BLaER1 (cell line): ENCODE measurements at regions not wholly inside any gene's neighbourhood (a gene's known extent, or its start where the extent isn't known, plus 50 kb on each side); places are given as distances from the start of the nearest gene placed in this dataset.

Experiments
- H3K27ac ChIP-seq: shearing (Covaris generic); formaldehyde crosslinking; 2 replicates; pipeline ENCODE4 v1.8.1; 2022
- H3K27me3 ChIP-seq: shearing (Covaris generic); formaldehyde crosslinking; 2 replicates; pipeline ENCODE4 v1.8.1; 2022
- H3K36me3 ChIP-seq: shearing (Covaris generic); formaldehyde crosslinking; 2 replicates; pipeline ENCODE4 v1.8.1; 2022
- H3K4me1 ChIP-seq: shearing (Covaris generic); formaldehyde crosslinking; 2 replicates; pipeline ENCODE4 v1.8.1; 2022
- H3K4me2 ChIP-seq: shearing (Covaris generic); formaldehyde crosslinking; 2 replicates; pipeline ENCODE4 v1.8.1; 2022
- H3K4me3 ChIP-seq: shearing (Covaris generic); formaldehyde crosslinking; 2 replicates; pipeline ENCODE4 v1.8.1; 2022
- H3K9ac ChIP-seq: shearing (Covaris generic); formaldehyde crosslinking; 2 replicates; pipeline ENCODE4 v1.8.1; 2022
- H3K9me3 ChIP-seq: shearing (Covaris generic); formaldehyde crosslinking; 2 replicates; pipeline ENCODE4 v1.8.1; 2022
- H4K20me1 ChIP-seq: shearing (Covaris generic); formaldehyde crosslinking; 2 replicates; pipeline ENCODE4 v1.8.1; 2022
- Cebpa-rat ChIP-seq: shearing (Covaris generic); IDR thresholded peaks from 2 replicates; pipeline ENCODE4 v1.8.1; 2022

DNA sequence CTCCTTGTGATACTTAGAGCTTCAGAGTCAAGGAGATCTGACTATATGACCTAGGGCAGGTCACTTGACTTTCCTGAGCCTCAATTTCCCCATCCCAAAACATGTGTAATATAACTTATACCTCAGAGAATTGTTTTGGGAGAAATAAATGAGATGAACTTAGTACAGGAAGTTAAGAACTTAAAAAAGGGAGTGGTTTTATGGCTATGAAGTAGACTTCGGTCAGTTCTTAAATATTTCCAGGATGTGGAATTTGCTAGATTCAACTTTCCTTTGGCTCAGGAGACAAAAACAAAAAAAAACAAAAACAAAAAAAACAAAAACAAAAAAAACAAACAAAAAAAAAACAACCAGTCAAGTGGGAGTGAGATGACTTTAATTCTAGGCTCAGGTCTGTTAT, 116.7 kb downstream of the EDEM1 start:
- H3K4me2 ChIP-seq = no peak overlapping the region
- no peaks in the 10 kb centered on the region for H3K9me3 ChIP-seq
- TF ChIP-seq Cebpa-rat = no peak
- H4K20me1 ChIP-seq = no peaks in the 10 kb centered on the region
- no peak overlapping the region for H3K4me3 ChIP-seq
- no peak overlapping the region for H3K27ac ChIP-seq
- no peaks in the 10 kb centered on the region for H3K36me3 ChIP-seq
- H3K4me1 ChIP-seq = peaks cover 12% of the 10 kb centered on the region
- H3K27me3 ChIP-seq = no peaks in the 10 kb centered on the region
- H3K9ac ChIP-seq = no peak overlapping the region

DNA sequence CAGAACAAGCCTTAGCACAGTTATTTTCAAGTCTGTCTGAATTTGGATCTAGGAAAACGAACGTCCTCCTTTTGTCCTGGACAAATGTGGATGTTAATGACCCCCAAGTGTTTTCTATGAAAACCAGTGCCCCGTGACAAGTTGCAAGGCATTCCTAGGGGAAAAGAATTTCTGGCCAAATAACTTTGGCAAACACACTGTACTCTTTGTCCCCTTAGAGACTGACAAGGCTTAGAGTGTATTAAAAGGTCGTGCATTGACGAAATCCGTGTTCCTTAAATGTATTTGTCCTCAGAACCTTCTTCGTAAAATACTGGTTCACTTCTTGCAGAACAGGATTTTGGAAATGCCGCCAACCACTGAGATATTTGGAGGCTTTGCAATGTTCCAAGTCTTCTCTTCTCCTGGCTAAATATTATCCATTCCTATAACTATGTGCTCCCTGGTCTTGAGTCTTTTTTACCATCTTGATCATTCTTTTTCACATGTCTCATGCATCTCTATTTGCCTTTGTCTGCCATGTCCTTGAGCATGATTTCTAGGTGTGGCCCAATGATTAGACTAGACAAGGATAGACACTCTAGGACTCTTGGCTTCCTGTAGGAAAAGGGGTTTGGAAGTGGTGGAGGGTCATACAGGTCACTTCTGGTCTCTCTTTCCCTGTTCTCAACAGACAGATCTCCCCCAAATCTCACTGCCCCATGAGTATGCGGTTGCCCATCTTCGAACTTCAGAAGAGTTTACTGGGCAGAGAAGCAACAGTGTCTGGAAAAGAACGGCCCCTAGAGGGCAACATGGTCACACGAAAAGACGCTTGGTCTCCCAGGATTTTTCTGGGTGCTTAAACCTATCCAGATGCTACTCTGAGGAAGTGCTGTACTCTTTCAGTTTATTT, 117.5 kb downstream of the EDEM1 start:
- Histone ChIP-seq H3K27me3 (no peaks in the 10 kb centered on the region), H3K4me2 (no peak overlapping the region; the same call in 1 of the 2 replicates), H3K9me3 (no peaks in the 10 kb centered on the region), H3K4me1 (peaks cover 12% of the 10 kb centered on the region), H3K9ac (no peak overlapping the region), H3K27ac (no peak overlapping the region), H3K4me3 (no peak overlapping the region), H3K36me3 (no peaks in the 10 kb centered on the region), H4K20me1 (no peaks in the 10 kb centered on the region)
- no peak for TF ChIP-seq Cebpa-rat

DNA sequence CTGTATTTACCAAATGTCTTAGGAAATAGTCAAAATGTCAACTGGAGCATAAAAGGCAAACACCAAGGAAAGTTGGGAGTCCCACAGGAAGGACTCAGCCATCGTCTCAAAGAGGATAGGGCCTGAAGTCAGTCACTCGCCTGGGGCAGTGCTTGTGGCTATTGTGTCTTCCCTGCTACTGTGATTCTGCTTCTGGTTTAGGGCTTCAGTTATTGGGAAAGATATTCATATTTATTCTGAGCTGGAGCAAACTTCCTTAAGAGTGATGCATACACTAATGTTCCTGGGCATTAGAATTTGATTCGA, 118.1 kb downstream of the EDEM1 start:
- H3K27ac ChIP-seq = no peak overlapping the region
- peaks cover 12% of the 10 kb centered on the region for H3K4me1 ChIP-seq
- no peak overlapping the region for H3K9ac ChIP-seq
- TF ChIP-seq Cebpa-rat = no peak
- no peaks in the 10 kb centered on the region for H4K20me1 ChIP-seq
- H3K4me2 ChIP-seq = no peak overlapping the region; the same call in 1 of the 2 replicates
- H3K4me3 ChIP-seq = no peak overlapping the region
- H3K27me3 ChIP-seq = no peaks in the 10 kb centered on the region
- no peaks in the 10 kb centered on the region for H3K36me3 ChIP-seq
- no peaks in the 10 kb centered on the region for H3K9me3 ChIP-seq

GRCh38 chr3:5309171-5309570, 121.7 kb downstream of the EDEM1 start:
- Histone ChIP-seq H3K36me3 (no peaks in the 10 kb centered on the region), H3K4me2 (no peak overlapping the region), H3K27me3 (no peaks in the 10 kb centered on the region), H3K4me1 (peaks cover 12% of the 10 kb centered on the region), H3K9me3 (no peaks in the 10 kb centered on the region), H3K27ac (no peak overlapping the region), H3K9ac (no peak overlapping the region), H3K4me3 (no peak overlapping the region), H4K20me1 (no peaks in the 10 kb centered on the region)
- TF ChIP-seq Cebpa-rat = no peak

GRCh38 chr3:5309602-5310001, 122.1 kb downstream of the EDEM1 start:
- no peaks in the 10 kb centered on the region for H3K9me3 ChIP-seq
- H3K27ac ChIP-seq = no peak overlapping the region
- no peaks in the 10 kb centered on the region for H4K20me1 ChIP-seq
- TF ChIP-seq Cebpa-rat = no peak
- no peak overlapping the region for H3K9ac ChIP-seq
- H3K4me1 ChIP-seq = peaks cover 12% of the 10 kb centered on the region
- no peaks in the 10 kb centered on the region for H3K27me3 ChIP-seq
- H3K36me3 ChIP-seq = no peaks in the 10 kb centered on the region
- no peak overlapping the region for H3K4me3 ChIP-seq
- no peak overlapping the region for H3K4me2 ChIP-seq

GRCh38 chr3:5310509-5310908, 123.0 kb downstream of the EDEM1 start:
- Histone ChIP-seq H3K4me1 (peaks cover 4% of the 10 kb centered on the region), H3K4me2 (no peak overlapping the region), H3K9ac (no peak overlapping the region), H3K27ac (no peak overlapping the region), H3K36me3 (no peaks in the 10 kb centered on the region), H3K9me3 (no peaks in the 10 kb centered on the region), H3K27me3 (no peaks in the 10 kb centered on the region), H3K4me3 (no peak overlapping the region), H4K20me1 (no peaks in the 10 kb centered on the region)
- no peak for TF ChIP-seq Cebpa-rat

DNA sequence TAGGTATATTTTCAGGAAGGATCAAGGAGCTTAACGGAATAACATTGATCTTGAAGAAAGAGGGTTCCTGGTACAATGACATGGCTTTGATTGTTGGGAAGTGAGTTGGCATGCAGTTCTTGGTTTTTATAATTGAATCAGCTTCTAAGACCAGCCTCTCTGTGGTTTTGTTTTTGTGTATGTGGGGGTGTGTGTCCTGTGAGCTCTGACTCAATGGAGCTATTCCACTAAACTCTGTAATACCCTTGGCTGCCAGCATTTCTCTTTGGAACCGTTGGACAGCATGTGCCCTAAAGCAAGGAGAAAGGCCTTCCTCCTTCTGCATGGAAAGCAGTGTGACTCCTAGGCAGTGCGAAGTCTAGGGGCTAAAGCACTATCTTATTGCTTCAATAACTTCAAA, 124.8 kb downstream of the EDEM1 start:
- no peaks in the 10 kb centered on the region for H3K27me3 ChIP-seq
- no peak overlapping the region for H3K4me3 ChIP-seq
- no peak overlapping the region for H3K27ac ChIP-seq
- H3K9me3 ChIP-seq = no peaks in the 10 kb centered on the region
- no peaks in the 10 kb centered on the region for H3K36me3 ChIP-seq
- no peaks in the 10 kb centered on the region for H3K4me1 ChIP-seq
- no peak overlapping the region for H3K4me2 ChIP-seq
- no peak overlapping the region for H3K9ac ChIP-seq
- TF ChIP-seq Cebpa-rat = no peak
- no peaks in the 10 kb centered on the region for H4K20me1 ChIP-seq

- Histone ChIP-seq H3K36me3 (no peaks in the 10 kb centered on the region), H3K4me3 (no peak overlapping the region), H3K9ac (no peak overlapping the region), H3K27me3 (no peaks in the 10 kb centered on the region), H3K9me3 (no peaks in the 10 kb centered on the region), H3K27ac (no peak overlapping the region), H3K4me1 (no peaks in the 10 kb centered on the region), H3K4me2 (no peak overlapping the region), H4K20me1 (no peaks in the 10 kb centered on the region)
- TF ChIP-seq Cebpa-rat = no peak
Observed at GRCh38 chr3:5314897-5315296, 127.4 kb downstream of the EDEM1 start.

DNA sequence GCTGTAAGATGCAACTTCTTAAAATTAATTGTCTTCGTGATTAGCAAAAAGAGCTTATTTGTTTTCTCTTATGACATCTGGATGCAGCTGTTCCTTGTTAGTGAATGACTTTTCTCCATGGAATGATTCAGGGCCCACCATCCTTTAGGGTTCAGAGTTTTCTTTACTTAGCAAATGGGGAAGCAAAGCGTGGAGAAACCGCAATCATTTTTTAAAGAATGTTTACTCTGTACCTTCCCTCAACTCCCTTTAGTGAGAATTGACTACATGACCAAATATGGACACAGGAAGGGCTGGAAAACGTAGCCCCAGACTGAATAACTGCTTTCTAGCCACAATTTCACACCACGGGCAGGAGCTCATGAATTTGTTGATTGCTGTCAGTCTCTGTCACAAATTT, 130.1 kb downstream of the EDEM1 start:
- Histone ChIP-seq H3K9me3 (no peaks in the 10 kb centered on the region), H3K27me3 (no peaks in the 10 kb centered on the region), H3K27ac (no peak overlapping the region), H3K4me2 (no peak overlapping the region), H3K4me3 (no peak overlapping the region), H3K9ac (no peak overlapping the region), H3K4me1 (no peaks in the 10 kb centered on the region), H4K20me1 (no peaks in the 10 kb centered on the region), H3K36me3 (no peaks in the 10 kb centered on the region)
- TF ChIP-seq Cebpa-rat = no peak

GRCh38 chr3:5319454-5319853, 131.9 kb downstream of the EDEM1 start:
- Histone ChIP-seq H3K27ac (no peak overlapping the region), H3K4me2 (no peak overlapping the region), H3K36me3 (no peaks in the 10 kb centered on the region), H3K9me3 (no peaks in the 10 kb centered on the region), H3K9ac (no peak overlapping the region), H3K4me3 (no peak overlapping the region), H3K4me1 (no peaks in the 10 kb centered on the region), H3K27me3 (no peaks in the 10 kb centered on the region), H4K20me1 (no peaks in the 10 kb centered on the region)
- no peak for TF ChIP-seq Cebpa-rat
